Gastrocnemius medialis (tissue), 4 donors: ENCODE measurements at regions not wholly inside any gene's neighbourhood (a gene's known extent, or its start where the extent isn't known, plus 50 kb on each side); places are given as distances from the start of the nearest gene placed in this dataset.
A peak's percentile ranks its signal among the peaks of the same experiment; 100 is the strongest.

Experiments used
- ATAC-seq, 2 donors: fragments of 150-250 bp; one replicate each; pipeline ENCODE4 v1.9.1; 2016
- DNase-seq, 2 donors: peaks; one replicate each; pipeline ENCODE4 v3.0.0-alpha.2; 2019
- H3K27ac ChIP-seq, 4 donors: fragments of 200-600 bp; sonication (generic); 1 replicate in 1 of 4; 2 replicates in 3 of 4; pipeline ENCODE4 v1.5.1; 2016 to 2018; ENCODE audit warnings: mild to moderate bottlenecking in 2 of 4, moderate library complexity in 1 of 4
- H3K27me3 ChIP-seq, 3 donors: fragments of 200-600 bp; sonication (generic) in 2 of 3; 1 replicate in 1 of 3; 2 replicates in 2 of 3; pipeline versions ENCODE4 v1.5.1 to v1.6.0; 2016 to 2019; ENCODE audit warnings: mild to moderate bottlenecking in 1 of 3, moderate library complexity in 1 of 3
- H3K36me3 ChIP-seq, 2 donors: fragments of 200-600 bp; sonication (generic) in 1 of 2; one replicate each; pipeline ENCODE4 v1.5.1; 2017 to 2018
- H3K4me1 ChIP-seq, 2 donors: fragments of 200-600 bp; sonication (generic) in 1 of 2; one replicate each; pipeline ENCODE4 v1.5.1; 2016 to 2017; ENCODE audit warnings: mild to moderate bottlenecking in 2 of 2
- H3K4me3 ChIP-seq, 4 donors: fragments of 200-600 bp; sonication (generic) in 3 of 4; 1 replicate in 1 of 4; 2 replicates in 3 of 4; pipeline ENCODE4 v1.5.1; 2016 to 2019; ENCODE audit warnings: mild to moderate bottlenecking in 2 of 4
- H3K9me3 ChIP-seq, 3 donors: fragments of 200-600 bp; sonication (generic) in 2 of 3; 1 replicate in 1 of 3; 2 replicates in 2 of 3; pipeline ENCODE4 v1.5.1; 2016 to 2019
- CTCF ChIP-seq, 5 experiments: fragments of 450-650 bp in 3 of 5; fragments of 200-600 bp in 2 of 5; sonication (generic) in 2 of 5; IDR thresholded peaks in 4 of 5; conservative IDR thresholded peaks in 1 of 5; 1 replicate in 4 of 5; 2 replicates in 1 of 5; pipeline ENCODE4 v1.5.1; 2016 to 2019; ENCODE audit warnings: antibody characterized with exemption in 5 of 5, mild to moderate bottlenecking in 3 of 5, moderate library complexity in 3 of 5
- POLR2A ChIP-seq, 2 donors: fragments of 450-650 bp; IDR thresholded peaks; one replicate each; pipeline ENCODE4 v1.6.1; 2017; ENCODE audit warnings: antibody characterized with exemption in 2 of 2, mild to moderate bottlenecking in 2 of 2, moderate library complexity in 2 of 2
- in situ Hi-C, 4 donors: fragments of 200-750 bp; cut with MboI; loops; one replicate each; pipeline versions ENCODE4 v1.15.0 to v1.8.0; 2017; ENCODE audit warnings: low sequenced_read_pairs in 4 of 4
- intact Hi-C: fragments of 100-400 bp; cut with DNase I; formaldehyde crosslinking; loops from one replicate; pipeline ENCODE4 v1.15.1; 2023; ENCODE audit warnings: low total_unique reads

GRCh38 chr5:129398026-129398678 lies 61.9 kb upstream of the ADAMTS19 start:
- Histone ChIP-seq H3K36me3 (no peaks in the 10 kb centered on the region), H3K4me3 (no peak overlapping the region), H3K4me1 (no peaks in the 10 kb centered on the region), H3K9me3 (no peaks in the 10 kb centered on the region), H3K27me3 (no peaks in the 10 kb centered on the region), H3K27ac (no peak overlapping the region)
- no peak for ATAC-seq
- intact Hi-C loops (no loop called here), in situ Hi-C loops (no loop called here)
- no peak for DNase-seq
- TF ChIP-seq CTCF (IDR thresholded peaks at IDR 0.05 in 4 of 5, conservative IDR thresholded peaks at IDR 0.05 in 1 of 5) (no peak), POLR2A (IDR thresholded peaks at IDR 0.05) (no peak)

DNA sequence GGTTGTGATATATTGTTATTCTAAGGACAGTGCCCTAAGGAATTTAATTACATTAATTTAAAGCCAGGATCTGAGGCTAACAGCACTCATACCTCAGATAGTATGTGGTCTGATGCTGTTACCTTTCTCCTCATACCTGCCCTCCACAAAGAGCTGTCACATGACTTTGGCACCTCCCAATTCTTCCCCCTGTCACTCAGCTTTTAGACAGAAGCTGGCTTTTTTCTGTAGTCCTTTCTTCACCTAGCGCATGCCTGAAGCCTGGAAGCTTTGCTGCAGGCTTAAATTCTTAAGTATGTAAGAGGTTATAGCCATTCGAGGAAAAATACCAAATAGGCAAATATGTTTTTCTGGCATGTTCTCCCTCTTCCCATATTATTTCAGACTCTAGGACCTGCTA lies 61.0 kb upstream of the ADAMTS19 start:
- no peak for DNase-seq
- in situ Hi-C loops (no loop called here), intact Hi-C loops (no loop called here)
- H3K4me1 ChIP-seq, result no peaks in the 10 kb centered on the region
- TF ChIP-seq POLR2A (IDR thresholded peaks at IDR 0.05) (no peak), CTCF (IDR thresholded peaks at IDR 0.05 in 4 of 5, conservative IDR thresholded peaks at IDR 0.05 in 1 of 5) (no peak)
- no peak overlapping the region for H3K27ac ChIP-seq
- H3K36me3 ChIP-seq, result no peaks in the 10 kb centered on the region
- no peak overlapping the region for H3K4me3 ChIP-seq
- no peak for ATAC-seq
- H3K9me3 ChIP-seq, result no peaks in the 10 kb centered on the region
- no peaks in the 10 kb centered on the region for H3K27me3 ChIP-seq

GRCh38 chr5:129400395-129400983 lies 59.6 kb upstream of the ADAMTS19 start:
- no peaks in the 10 kb centered on the region for H3K36me3 ChIP-seq
- H3K9me3 ChIP-seq, result no peaks in the 10 kb centered on the region
- no peaks in the 10 kb centered on the region for H3K4me1 ChIP-seq
- intact Hi-C loops (no loop called here), in situ Hi-C loops (loop anchor here in 1 of 4 donors (25.0 kb wide), 1 partner anchor 362 kb away; no protein-coding TSS in a partner anchor)
- H3K27me3 ChIP-seq, result no peaks in the 10 kb centered on the region
- ATAC-seq (no peak), DNase-seq (no peak)
- TF ChIP-seq POLR2A (IDR thresholded peaks at IDR 0.05), result no peak
- TF ChIP-seq CTCF (IDR thresholded peaks at IDR 0.05 in 4 of 5, conservative IDR thresholded peaks at IDR 0.05 in 1 of 5), result peak in 1 of 5 experiments; percentile 27
- H3K27ac ChIP-seq, result no peak overlapping the region
- no peak overlapping the region for H3K4me3 ChIP-seq

DNA sequence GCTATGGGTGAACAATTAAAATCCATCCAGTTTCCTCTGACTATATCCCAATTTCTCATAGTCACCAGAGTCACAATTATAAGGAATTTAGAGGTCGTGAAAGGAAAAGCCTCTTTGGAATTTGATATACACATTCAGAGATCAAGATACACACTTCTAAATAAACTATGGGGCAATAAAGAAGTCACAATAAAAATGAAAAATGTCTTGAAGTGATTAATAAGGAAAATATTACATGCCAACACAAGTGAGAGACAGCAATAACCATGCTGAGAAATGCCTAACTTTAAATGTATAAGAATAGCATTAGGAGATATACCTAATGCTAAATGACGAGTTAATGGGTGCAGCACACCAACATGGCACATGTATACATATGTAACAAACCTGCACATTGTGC lies 54.9 kb upstream of the ADAMTS19 start:
- DNase-seq (no peak), ATAC-seq (no peak)
- intact Hi-C loops, result no loop called here
- in situ Hi-C loops, result loop anchor here in 1 of 4 donors (25.0 kb wide), 1 partner anchor 357 kb away; no protein-coding TSS in a partner anchor
- Histone ChIP-seq H3K4me1 (no peaks in the 10 kb centered on the region), H3K27me3 (no peaks in the 10 kb centered on the region), H3K27ac (no peak overlapping the region), H3K4me3 (no peak overlapping the region), H3K9me3 (no peaks in the 10 kb centered on the region), H3K36me3 (no peaks in the 10 kb centered on the region)
- TF ChIP-seq CTCF (IDR thresholded peaks at IDR 0.05 in 4 of 5, conservative IDR thresholded peaks at IDR 0.05 in 1 of 5), result no peak
- TF ChIP-seq POLR2A (IDR thresholded peaks at IDR 0.05), result no peak
